ENCODE measurements at regions not wholly inside any gene's neighbourhood (a gene's known extent, or its start where the extent isn't known, plus 50 kb on each side); places are given as distances from the start of the nearest gene placed in this dataset.

DNA sequence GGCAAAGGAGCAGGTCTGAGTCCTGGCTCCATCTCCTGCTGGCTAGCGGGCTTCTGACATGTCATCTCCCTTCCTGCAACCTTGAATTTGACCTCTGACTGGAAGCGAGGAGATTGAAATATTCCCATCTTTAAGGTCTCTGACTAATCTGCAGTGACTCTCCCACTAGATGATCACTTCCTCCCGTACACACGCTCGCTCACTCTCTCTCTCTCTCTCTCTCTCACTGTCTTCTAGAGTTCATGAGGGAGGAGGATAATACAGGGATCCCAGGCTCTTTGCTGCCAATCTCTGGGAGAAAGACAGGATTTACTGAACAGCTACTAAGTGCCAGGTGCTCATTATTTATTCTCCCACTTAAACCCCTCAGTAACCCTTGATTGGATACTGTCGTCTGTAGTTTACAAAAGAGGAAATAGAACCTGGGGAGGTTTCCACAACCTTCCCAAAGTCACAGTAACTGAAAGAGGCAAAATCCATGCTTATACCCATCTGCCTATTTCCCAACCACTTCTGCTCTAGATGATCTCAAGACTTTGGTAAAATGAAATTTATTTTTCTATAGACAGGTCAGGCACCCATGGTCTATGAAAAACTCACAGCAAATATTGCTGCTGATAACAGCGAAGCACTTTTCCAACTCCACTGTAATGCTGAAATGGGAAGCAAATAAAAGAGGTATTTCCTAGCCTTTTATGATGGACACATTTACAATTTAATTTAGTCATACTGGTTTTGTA lies 193.5 kb upstream of the C1QTNF7 start:
- TF ChIP-seq, protein P1, sequence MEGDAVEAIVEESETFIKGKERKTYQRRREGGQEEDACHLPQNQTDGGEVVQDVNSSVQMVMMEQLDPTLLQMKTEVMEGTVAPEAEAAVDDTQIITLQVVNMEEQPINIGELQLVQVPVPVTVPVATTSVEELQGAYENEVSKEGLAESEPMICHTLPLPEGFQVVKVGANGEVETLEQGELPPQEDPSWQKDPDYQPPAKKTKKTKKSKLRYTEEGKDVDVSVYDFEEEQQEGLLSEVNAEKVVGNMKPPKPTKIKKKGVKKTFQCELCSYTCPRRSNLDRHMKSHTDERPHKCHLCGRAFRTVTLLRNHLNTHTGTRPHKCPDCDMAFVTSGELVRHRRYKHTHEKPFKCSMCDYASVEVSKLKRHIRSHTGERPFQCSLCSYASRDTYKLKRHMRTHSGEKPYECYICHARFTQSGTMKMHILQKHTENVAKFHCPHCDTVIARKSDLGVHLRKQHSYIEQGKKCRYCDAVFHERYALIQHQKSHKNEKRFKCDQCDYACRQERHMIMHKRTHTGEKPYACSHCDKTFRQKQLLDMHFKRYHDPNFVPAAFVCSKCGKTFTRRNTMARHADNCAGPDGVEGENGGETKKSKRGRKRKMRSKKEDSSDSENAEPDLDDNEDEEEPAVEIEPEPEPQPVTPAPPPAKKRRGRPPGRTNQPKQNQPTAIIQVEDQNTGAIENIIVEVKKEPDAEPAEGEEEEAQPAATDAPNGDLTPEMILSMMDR (IDR thresholded peaks at IDR 0.05): no peak
- TF ChIP-seq ZFX (IDR thresholded peaks at IDR 0.05; ENCODE audit: borderline replicate concordance): no peak

All from 22Rv1 (cell line).